GM12891 (cell line): ENCODE measurements at regions not wholly inside any gene's neighbourhood (a gene's known extent, or its start where the extent isn't known, plus 50 kb on each side); places are given as distances from the start of the nearest gene placed in this dataset.

Source experiments
- DNase-seq: peaks from one replicate; pipeline ENCODE4 v3.0.0; 2011; ENCODE audit warnings: low spot score; ENCODE audit not compliant: insufficient read length
- FAIRE-seq: peaks from 2 replicates; lab custom pipeline; 2011; peaks lifted over from hg19 to GRCh38; lab: Jason Lieb, UNC
- PAX5 ChIP-seq: IDR thresholded peaks from 2 replicates; pipeline ENCODE4 v1.6.1; 2011; ENCODE audit warnings: low read length, moderate library complexity, mild to moderate bottlenecking; ENCODE audit not compliant: insufficient read depth, severe bottlenecking
- POLR2A ChIP-seq: IDR thresholded peaks from 2 replicates; pipeline ENCODE4 v1.6.1; 2011; ENCODE audit warnings: low read depth, low read length, control low read depth
- POLR2AphosphoS5 ChIP-seq: IDR thresholded peaks from 2 replicates; pipeline ENCODE4 v1.6.1; 2011; ENCODE audit warnings: low read depth, low read length, control low read depth
- POU2F2 ChIP-seq: IDR thresholded peaks from 2 replicates; pipeline ENCODE4 v1.6.1; 2011; ENCODE audit warnings: low read depth, mild to moderate bottlenecking, control low read depth, low read length, moderate library complexity
- SPI1 ChIP-seq: IDR thresholded peaks from 2 replicates; pipeline ENCODE4 v1.6.1; 2011; ENCODE audit warnings: low read depth, low read length, control low read depth
- TAF1 ChIP-seq: IDR thresholded peaks from 2 replicates; pipeline ENCODE4 v1.6.1; 2011; ENCODE audit warnings: low read depth, low read length, control low read depth

- FAIRE-seq: no peak
- DNase-seq: no peak
- TF ChIP-seq POU2F2: no peak
- no peak for TF ChIP-seq POLR2A
- no peak for TF ChIP-seq PAX5
- no peak for TF ChIP-seq SPI1
- no peak for TF ChIP-seq TAF1
- TF ChIP-seq POLR2AphosphoS5: no peak
Measured at GRCh38 chr2:157172239-157172638, 85.3 kb upstream of the GALNT5 start.

GRCh38 chr2:157172866-157173578 is 84.5 kb upstream of the GALNT5 start:
- DNase-seq (no peak), FAIRE-seq (no peak)
- TF ChIP-seq POLR2A: no peak
- no peak for TF ChIP-seq SPI1
- TF ChIP-seq PAX5: no peak
- no peak for TF ChIP-seq TAF1
- TF ChIP-seq POLR2AphosphoS5: no peak
- no peak for TF ChIP-seq POU2F2

GRCh38 chr2:157173740-157174184 is 83.7 kb upstream of the GALNT5 start:
- DNase-seq (no peak), FAIRE-seq (no peak)
- TF ChIP-seq POU2F2: no peak
- no peak for TF ChIP-seq PAX5
- TF ChIP-seq SPI1: no peak
- no peak for TF ChIP-seq POLR2A
- no peak for TF ChIP-seq TAF1
- TF ChIP-seq POLR2AphosphoS5: no peak

- FAIRE-seq: no peak
- TF ChIP-seq PAX5: no peak
- DNase-seq: no peak
Measured at GRCh38 chr2:157174321-157174720, 83.2 kb upstream of the GALNT5 start.

GRCh38 chr2:157176602-157177001 is 80.9 kb upstream of the GALNT5 start:
- DNase-seq: no peak
- FAIRE-seq: no peak
- no peak for TF ChIP-seq POLR2A

GRCh38 chr2:157178874-157179273 is 78.6 kb upstream of the GALNT5 start:
- TF ChIP-seq POLR2A: no peak
- TF ChIP-seq TAF1: no peak
- TF ChIP-seq POLR2AphosphoS5: no peak
- TF ChIP-seq SPI1: no peak
- no peak for TF ChIP-seq PAX5
- TF ChIP-seq POU2F2: no peak
- no peak for DNase-seq
- no peak for FAIRE-seq

- TF ChIP-seq SPI1: no peak
- TF ChIP-seq POU2F2: no peak
- no peak for TF ChIP-seq POLR2AphosphoS5
- TF ChIP-seq POLR2A: no peak
- TF ChIP-seq PAX5: no peak
- no peak for TF ChIP-seq TAF1
- no peak for DNase-seq
Measured at GRCh38 chr2:157179324-157180105, 78.0 kb upstream of the GALNT5 start.

GRCh38 chr2:157180359-157180758 is 77.1 kb upstream of the GALNT5 start:
- no peak for DNase-seq
- TF ChIP-seq PAX5 (no peak), POU2F2 (no peak), POLR2AphosphoS5 (no peak), SPI1 (no peak), TAF1 (no peak), POLR2A (no peak)
- no peak for FAIRE-seq

More at GRCh38 chr2:157179324-157180105, 78.0 kb upstream of the GALNT5 start:
- no peak for FAIRE-seq

GRCh38 chr2:157181234-157181633 is 76.3 kb upstream of the GALNT5 start:
- TF ChIP-seq POLR2AphosphoS5: no peak
- no peak for TF ChIP-seq POLR2A
- TF ChIP-seq TAF1: no peak
- no peak for TF ChIP-seq PAX5
- no peak for TF ChIP-seq SPI1
- no peak for TF ChIP-seq POU2F2
- no peak for DNase-seq
- FAIRE-seq: no peak

GRCh38 chr2:157182204-157182709 is 75.2 kb upstream of the GALNT5 start:
- FAIRE-seq (no peak), DNase-seq (no peak)
- no peak for TF ChIP-seq POLR2A
- no peak for TF ChIP-seq PAX5
- no peak for TF ChIP-seq TAF1
- TF ChIP-seq POU2F2: no peak
- TF ChIP-seq POLR2AphosphoS5: no peak
- no peak for TF ChIP-seq SPI1
